ENCODE measurements at regions not wholly inside any gene's neighbourhood (a gene's known extent, or its start where the extent isn't known, plus 50 kb on each side); places are given as distances from the start of the nearest gene placed in this dataset.

- no peak overlapping the region for H2AFZ ChIP-seq (ENCODE audit: low read depth, low read length)
Observed at GRCh38 chr6:47396401-47397069, 81.1 kb upstream of the CD2AP start.

GRCh38 chr6:47400581-47400980, 77.0 kb upstream of the CD2AP start:
- Histone ChIP-seq H3K4me3 (ENCODE audit: low read length) (no peak overlapping the region), H3K4me2 (ENCODE audit: low read length) (no peak overlapping the region), H3K79me2 (replicated peaks; ENCODE audit: insufficient read depth, low read length) (no peaks in the 10 kb centered on the region), H3K9me2 (ENCODE audit: insufficient read depth, low read length) (no peaks in the 10 kb centered on the region), H4K20me1 (ENCODE audit: insufficient read depth) (no peaks in the 10 kb centered on the region), H3K27me3 (ENCODE audit: insufficient read depth, low read depth, low read length) (no peaks in the 10 kb centered on the region), H3K9ac (ENCODE audit: low read length) (no peak overlapping the region), H3K9me3 (ENCODE audit: low read length) (no peaks in the 10 kb centered on the region), H3K36me3 (ENCODE audit: insufficient read depth, low read length) (no peaks in the 10 kb centered on the region), H3F3A (ENCODE audit: insufficient read depth, low read length, poor library complexity, severe bottlenecking) (no peaks in the 10 kb centered on the region), H3K27ac (ENCODE audit: low read length) (no peak overlapping the region), H2AFZ (ENCODE audit: low read depth, low read length) (no peak overlapping the region)
- TF ChIP-seq CTCF (IDR thresholded peaks at IDR 0.05; ENCODE audit: poor library complexity, severe bottlenecking), result no peak
- no peak for TF ChIP-seq TAF1 (IDR thresholded peaks at IDR 0.05; ENCODE audit: low read depth)
- no peak for TF ChIP-seq EZH2 (IDR thresholded peaks at IDR 0.05; ENCODE audit: borderline replicate concordance, insufficient read depth, low read length, poor library complexity, severe bottlenecking)
- no peak for TF ChIP-seq RAD21 (conservative IDR thresholded peaks at IDR 0.05)
- no peak for TF ChIP-seq MXI1 (conservative IDR thresholded peaks at IDR 0.05; ENCODE audit: poor library complexity, severe bottlenecking)
- TF ChIP-seq POLR2AphosphoS5 (IDR thresholded peaks at IDR 0.05), result no peak
- TF ChIP-seq EP300 (conservative IDR thresholded peaks at IDR 0.05; ENCODE audit: poor library complexity, severe bottlenecking), result no peak

More at GRCh38 chr6:47396401-47397069, 81.1 kb upstream of the CD2AP start:
- no peak for TF ChIP-seq MXI1 (conservative IDR thresholded peaks at IDR 0.05; ENCODE audit: poor library complexity, severe bottlenecking)
- no peak for TF ChIP-seq POLR2AphosphoS5 (IDR thresholded peaks at IDR 0.05)
- no peak for TF ChIP-seq CTCF (IDR thresholded peaks at IDR 0.05; ENCODE audit: poor library complexity, severe bottlenecking)
- TF ChIP-seq TAF1 (IDR thresholded peaks at IDR 0.05; ENCODE audit: low read depth), result no peak
- TF ChIP-seq EP300 (conservative IDR thresholded peaks at IDR 0.05; ENCODE audit: poor library complexity, severe bottlenecking), result no peak
- no peak for TF ChIP-seq EZH2 (IDR thresholded peaks at IDR 0.05; ENCODE audit: borderline replicate concordance, insufficient read depth, low read length, poor library complexity, severe bottlenecking)
- no peak for TF ChIP-seq RAD21 (conservative IDR thresholded peaks at IDR 0.05)
- no peak for TF ChIP-seq SMC3 (conservative IDR thresholded peaks at IDR 0.05; ENCODE audit: poor library complexity)
- TF ChIP-seq REST (IDR thresholded peaks at IDR 0.05; ENCODE audit: borderline replicate concordance), result no peak
- H3K27ac ChIP-seq (ENCODE audit: low read length), result no peak overlapping the region
- no peak overlapping the region for H3K4me3 ChIP-seq (ENCODE audit: low read length)
- H3K36me3 ChIP-seq (ENCODE audit: insufficient read depth, low read length), result no peaks in the 10 kb centered on the region
- no peaks in the 10 kb centered on the region for H3F3A ChIP-seq (ENCODE audit: insufficient read depth, low read length, poor library complexity, severe bottlenecking)
- H3K9me2 ChIP-seq (ENCODE audit: insufficient read depth, low read length), result no peaks in the 10 kb centered on the region
- H4K20me1 ChIP-seq (ENCODE audit: insufficient read depth), result no peaks in the 10 kb centered on the region
- H3K4me2 ChIP-seq (ENCODE audit: low read length), result no peak overlapping the region
- no peaks in the 10 kb centered on the region for H3K27me3 ChIP-seq (ENCODE audit: insufficient read depth, low read depth, low read length)
- no peaks in the 10 kb centered on the region for H3K9me3 ChIP-seq (ENCODE audit: low read length)
- no peak overlapping the region for H3K9ac ChIP-seq (ENCODE audit: low read length)
- H3K79me2 ChIP-seq (replicated peaks; ENCODE audit: insufficient read depth, low read length), result no peaks in the 10 kb centered on the region
